ENCODE measurements at regions not wholly inside any gene's neighbourhood (a gene's known extent, or its start where the extent isn't known, plus 50 kb on each side); places are given as distances from the start of the nearest gene placed in this dataset.

- no peak for DNase-seq (ENCODE audit: low spot score)
Measured at GRCh38 chrX:57204306-57204705, 67.1 kb upstream of the SPIN2A start.

- DNase-seq (ENCODE audit: low spot score): no peak
Measured at GRCh38 chrX:57211906-57212305, 74.6 kb upstream of the FAAH2 start.

- peak; percentile 3 for DNase-seq (ENCODE audit: low spot score)
Measured at GRCh38 chrX:57227691-57228090, 58.8 kb upstream of the FAAH2 start.

GRCh38 chrX:57232658-57233360 lies 53.7 kb upstream of the FAAH2 start:
- no peak for DNase-seq (ENCODE audit: low spot score)
